HUES48 (cell line): ENCODE measurements at regions not wholly inside any gene's neighbourhood (a gene's known extent, or its start where the extent isn't known, plus 50 kb on each side); places are given as distances from the start of the nearest gene placed in this dataset.

Experiments used
- H3K27ac ChIP-seq: one replicate; pipeline ENCODE4 v1.7.0; 2013; ENCODE audit warnings: low read depth, low read length, inconsistent platforms
- H3K27me3 ChIP-seq: 2 replicates; pipeline ENCODE4 v1.6.1; 2013; ENCODE audit warnings: mild to moderate bottlenecking, low read length; ENCODE audit not compliant: control insufficient read depth, insufficient read depth
- H3K36me3 ChIP-seq: 2 replicates; pipeline ENCODE4 v1.6.1; 2013; ENCODE audit warnings: low read length; ENCODE audit not compliant: control insufficient read depth, insufficient read depth
- H3K4me1 ChIP-seq: 2 replicates; pipeline ENCODE4 v1.6.1; 2013; ENCODE audit warnings: mild to moderate bottlenecking, low read length; ENCODE audit not compliant: control insufficient read depth, insufficient read depth
- H3K4me3 ChIP-seq: 2 replicates; pipeline ENCODE4 v1.5.1; 2013; ENCODE audit warnings: mild to moderate bottlenecking, low read depth, low read length
- H3K9ac ChIP-seq: 2 replicates; pipeline ENCODE4 v1.6.1; 2013; ENCODE audit warnings: mild to moderate bottlenecking, low read depth, low read length, moderate library complexity
- H3K9me3 ChIP-seq: 2 replicates; pipeline ENCODE4 v1.6.1; 2013; ENCODE audit warnings: low read length; ENCODE audit not compliant: control insufficient read depth, insufficient read depth

DNA sequence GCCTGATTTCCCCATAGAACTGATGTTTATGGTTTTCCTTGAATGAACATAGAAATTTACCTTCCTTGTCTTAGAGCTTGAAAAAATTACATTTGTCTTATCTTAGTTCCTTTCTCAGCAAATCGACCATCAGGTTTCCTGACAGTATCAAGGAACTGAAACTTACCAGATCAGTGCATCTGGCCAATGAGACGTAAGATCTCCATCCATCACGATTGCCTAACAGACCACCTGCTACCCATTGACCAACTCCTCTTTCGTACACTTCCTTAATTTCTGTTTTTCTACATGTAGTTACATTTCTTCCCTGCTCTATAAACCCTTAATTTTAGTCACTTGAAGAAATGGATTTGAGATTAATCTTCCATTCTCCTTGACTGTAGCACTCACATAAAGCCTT lies 57.4 kb upstream of the TMPRSS15 start:
- no peak overlapping the region for H3K27ac ChIP-seq
- no peaks in the 10 kb centered on the region for H3K27me3 ChIP-seq
- no peaks in the 10 kb centered on the region for H3K36me3 ChIP-seq
- peaks cover 29% of the 10 kb centered on the region for H3K4me1 ChIP-seq
- H3K9me3 ChIP-seq: no peaks in the 10 kb centered on the region
- H3K9ac ChIP-seq: no peak overlapping the region
- no peak overlapping the region for H3K4me3 ChIP-seq

DNA sequence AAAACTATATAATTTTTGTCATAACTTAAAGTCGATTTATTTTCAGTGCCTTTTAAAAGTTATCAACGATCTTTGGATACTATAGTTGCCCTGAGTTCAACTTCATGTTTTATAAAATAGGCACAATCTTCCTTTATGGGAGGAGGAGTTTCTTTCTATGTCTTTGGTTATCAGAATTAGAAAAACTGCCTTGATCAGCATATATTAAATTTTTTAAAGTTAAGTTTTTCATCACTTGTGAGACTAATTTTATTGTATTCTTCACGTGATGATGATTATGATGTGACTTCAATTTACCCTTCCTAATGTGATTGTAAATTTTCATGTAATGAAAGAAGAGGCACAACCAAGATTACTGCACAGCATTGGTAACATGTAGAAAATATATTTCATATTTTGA lies 58.2 kb upstream of the TMPRSS15 start:
- Histone ChIP-seq H3K27me3 (no peaks in the 10 kb centered on the region), H3K4me1 (peaks cover 29% of the 10 kb centered on the region), H3K36me3 (no peaks in the 10 kb centered on the region), H3K9me3 (no peaks in the 10 kb centered on the region), H3K9ac (no peak overlapping the region), H3K4me3 (no peak overlapping the region), H3K27ac (no peak overlapping the region)

DNA sequence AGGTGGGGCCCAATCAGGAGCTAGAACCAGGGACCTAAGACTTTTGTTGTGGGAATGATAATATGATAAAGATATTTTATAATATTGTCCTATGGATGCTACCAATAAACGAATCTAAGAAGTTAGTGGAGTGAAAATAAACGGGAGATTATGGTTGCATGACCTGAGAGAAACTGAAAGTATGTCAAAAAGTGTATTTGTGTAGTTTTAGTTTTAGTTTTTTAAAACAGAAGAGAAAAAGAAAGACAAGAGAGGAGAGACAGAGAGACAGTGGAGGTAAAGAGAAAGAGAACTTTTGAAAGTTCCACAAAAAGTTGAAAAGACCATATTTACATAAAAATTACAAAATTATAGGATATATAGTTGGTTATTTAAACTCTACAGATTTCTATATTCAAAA lies 64.1 kb upstream of the TMPRSS15 start:
- H3K36me3 ChIP-seq: no peaks in the 10 kb centered on the region
- no peak overlapping the region for H3K9ac ChIP-seq
- H3K27me3 ChIP-seq: no peaks in the 10 kb centered on the region
- H3K4me1 ChIP-seq: peaks cover 12% of the 10 kb centered on the region
- H3K4me3 ChIP-seq: no peak overlapping the region
- H3K9me3 ChIP-seq: no peaks in the 10 kb centered on the region
- no peak overlapping the region for H3K27ac ChIP-seq

DNA sequence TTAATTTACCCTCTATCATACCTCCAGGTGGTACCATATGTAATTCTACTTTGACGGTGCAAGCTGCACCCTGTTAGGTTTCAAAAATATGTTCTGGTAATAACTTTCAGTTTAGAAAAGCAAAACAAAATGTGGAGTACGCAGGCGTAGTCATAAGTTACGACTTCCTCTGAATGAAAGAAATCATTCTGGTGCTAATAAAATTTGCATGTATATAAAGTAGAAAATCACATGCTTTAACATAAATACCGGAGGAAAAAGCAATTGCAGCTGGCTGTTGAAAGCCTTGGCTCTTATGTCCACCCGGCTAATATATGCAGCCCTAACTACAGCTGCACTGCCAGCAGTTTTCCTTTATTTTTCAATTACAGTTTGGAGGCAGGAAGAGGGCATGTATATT lies 65.2 kb upstream of the TMPRSS15 start:
- peaks cover 6% of the 10 kb centered on the region; the same call in 1 of the 2 replicates for H3K4me1 ChIP-seq
- no peaks in the 10 kb centered on the region for H3K9me3 ChIP-seq
- H3K27ac ChIP-seq: no peak overlapping the region
- no peaks in the 10 kb centered on the region for H3K27me3 ChIP-seq
- H3K9ac ChIP-seq: no peak overlapping the region
- H3K4me3 ChIP-seq: no peak overlapping the region
- H3K36me3 ChIP-seq: no peaks in the 10 kb centered on the region

DNA sequence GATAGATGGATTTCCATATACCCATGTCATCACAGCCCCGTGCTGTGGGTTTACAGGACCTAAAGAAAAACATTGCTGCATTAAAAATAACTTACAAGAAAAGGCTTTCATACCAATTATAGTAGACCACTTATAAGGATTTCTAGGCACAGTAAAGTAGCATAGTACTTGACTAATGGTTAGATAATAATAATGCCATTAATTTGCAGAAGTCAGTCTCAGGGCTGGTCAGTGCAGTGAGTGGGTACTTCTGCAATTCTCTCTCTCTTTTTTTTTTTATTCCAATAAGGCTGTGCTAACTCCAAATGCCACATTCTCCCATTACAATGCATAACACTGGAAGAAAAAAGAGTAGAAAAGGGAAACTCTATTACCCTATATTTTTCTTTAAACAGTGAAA lies 73.1 kb upstream of the TMPRSS15 start:
- Histone ChIP-seq H3K9me3 (no peaks in the 10 kb centered on the region), H3K27ac (no peak overlapping the region), H3K4me1 (peaks cover 5% of the 10 kb centered on the region; the same call in 1 of the 2 replicates), H3K9ac (no peak overlapping the region), H3K36me3 (no peaks in the 10 kb centered on the region), H3K27me3 (no peaks in the 10 kb centered on the region), H3K4me3 (no peak overlapping the region)

DNA sequence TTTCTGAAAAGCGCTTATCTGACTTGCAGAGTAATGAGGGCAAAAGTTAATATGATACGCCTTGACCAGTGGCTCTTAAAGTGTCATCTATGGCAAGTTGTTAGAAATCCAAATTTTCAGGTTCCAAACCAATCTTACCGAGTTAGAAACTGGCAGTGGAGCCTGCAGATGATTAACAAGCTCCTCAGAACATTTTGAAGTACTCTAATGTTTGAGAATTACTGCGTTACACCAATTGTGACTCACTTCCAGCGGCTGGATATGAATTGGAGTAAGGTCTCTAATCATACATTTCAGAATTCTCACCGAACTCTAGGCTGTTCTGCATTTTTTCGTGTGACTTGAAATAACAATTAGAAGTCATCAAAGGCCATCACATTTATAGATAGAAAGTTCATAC lies 73.5 kb upstream of the TMPRSS15 start:
- Histone ChIP-seq H3K36me3 (no peaks in the 10 kb centered on the region), H3K27ac (no peak overlapping the region), H3K4me1 (peaks cover 5% of the 10 kb centered on the region; the same call in 1 of the 2 replicates), H3K9ac (no peak overlapping the region), H3K4me3 (no peak overlapping the region), H3K9me3 (no peaks in the 10 kb centered on the region), H3K27me3 (no peaks in the 10 kb centered on the region)

DNA sequence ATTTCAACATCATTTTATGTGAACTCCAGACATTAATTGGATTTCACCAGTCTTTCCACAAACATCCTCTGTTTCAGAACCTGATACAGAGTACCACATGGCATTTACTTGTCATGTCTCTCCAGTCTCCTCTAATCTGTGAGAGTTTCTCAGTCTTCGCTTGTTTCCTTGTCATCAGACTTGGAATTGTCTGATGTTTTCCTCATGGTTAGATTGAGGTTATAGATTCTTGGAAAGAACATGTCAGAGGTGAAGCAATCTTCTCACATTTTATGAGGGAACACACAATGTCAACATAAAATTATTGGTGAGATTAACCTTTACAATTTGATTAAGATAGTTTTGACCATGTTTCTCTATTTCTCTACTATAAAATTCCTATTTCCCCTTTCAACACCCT lies 74.9 kb upstream of the TMPRSS15 start:
- Histone ChIP-seq H3K4me1 (peaks cover 5% of the 10 kb centered on the region; the same call in 1 of the 2 replicates), H3K4me3 (no peak overlapping the region), H3K27ac (no peak overlapping the region), H3K9ac (no peak overlapping the region), H3K27me3 (no peaks in the 10 kb centered on the region), H3K36me3 (no peaks in the 10 kb centered on the region), H3K9me3 (no peaks in the 10 kb centered on the region)

DNA sequence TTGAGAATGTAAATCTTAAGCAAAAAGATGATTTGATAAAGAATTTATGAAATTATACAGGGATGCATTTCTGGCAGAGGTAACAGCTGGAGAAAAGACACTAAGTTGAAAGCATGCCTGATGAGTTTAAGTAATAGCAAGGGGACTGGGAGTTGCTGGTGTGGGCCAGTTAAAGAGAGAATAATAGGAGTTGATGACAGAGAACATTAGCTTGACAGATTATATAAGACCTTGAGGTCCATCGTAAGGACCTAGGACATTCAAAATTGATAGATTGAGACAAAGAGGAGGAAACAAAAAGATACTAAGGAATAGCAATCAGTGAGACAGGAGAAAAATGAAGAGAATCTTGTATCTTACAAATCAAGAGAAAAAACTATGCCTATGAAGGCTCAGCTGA lies 84.7 kb upstream of the TMPRSS15 start:
- H3K9me3 ChIP-seq: no peaks in the 10 kb centered on the region
- H3K27me3 ChIP-seq: no peaks in the 10 kb centered on the region
- no peak overlapping the region for H3K4me3 ChIP-seq
- no peak overlapping the region for H3K27ac ChIP-seq
- no peaks in the 10 kb centered on the region for H3K4me1 ChIP-seq
- H3K9ac ChIP-seq: no peak overlapping the region
- H3K36me3 ChIP-seq: no peaks in the 10 kb centered on the region

DNA sequence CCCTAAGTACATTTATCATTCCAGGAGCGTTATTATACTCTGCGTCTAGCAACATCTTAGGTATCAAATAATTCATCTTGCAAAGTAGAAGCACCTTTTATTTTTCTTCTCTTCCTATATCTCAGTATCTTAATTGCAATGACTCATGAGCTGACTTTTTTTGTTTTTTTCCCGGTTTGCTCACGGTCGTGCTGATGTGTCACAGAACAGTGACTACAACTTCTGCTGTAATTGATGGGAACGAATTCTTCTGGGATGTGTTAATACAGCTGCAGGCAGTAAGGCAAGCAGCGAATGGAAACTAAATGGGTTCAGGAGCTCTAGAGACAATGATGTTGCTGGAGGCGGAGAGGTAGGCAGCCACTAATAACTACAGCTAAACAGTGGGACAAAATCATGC lies 89.8 kb upstream of the TMPRSS15 start:
- no peaks in the 10 kb centered on the region for H3K9me3 ChIP-seq
- no peak overlapping the region for H3K4me3 ChIP-seq
- H3K9ac ChIP-seq: no peak overlapping the region
- no peak overlapping the region for H3K27ac ChIP-seq
- H3K4me1 ChIP-seq: peaks cover 9% of the 10 kb centered on the region
- no peaks in the 10 kb centered on the region for H3K27me3 ChIP-seq
- no peaks in the 10 kb centered on the region for H3K36me3 ChIP-seq

DNA sequence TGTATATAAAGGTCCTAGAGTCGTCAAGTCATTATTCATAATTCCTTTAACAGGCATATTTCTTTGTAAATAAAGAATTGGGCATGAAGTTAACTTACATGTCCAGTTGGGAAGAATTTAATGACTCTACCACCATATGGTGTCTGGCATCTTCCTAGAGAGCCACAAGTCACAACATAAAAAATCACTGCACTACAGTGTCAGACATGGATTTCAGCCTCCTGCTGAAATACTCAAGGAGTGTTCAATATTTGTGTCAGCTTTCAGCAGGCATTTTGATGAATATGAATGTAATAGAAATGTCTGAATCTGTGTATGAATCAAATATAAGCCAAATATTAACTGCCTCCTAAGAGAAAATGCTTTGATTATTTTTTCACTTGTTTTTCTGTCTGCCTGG lies 91.9 kb upstream of the TMPRSS15 start:
- Histone ChIP-seq H3K27ac (no peak overlapping the region), H3K9ac (no peak overlapping the region), H3K4me3 (no peak overlapping the region), H3K4me1 (peaks cover 9% of the 10 kb centered on the region), H3K27me3 (no peaks in the 10 kb centered on the region), H3K36me3 (no peaks in the 10 kb centered on the region), H3K9me3 (no peaks in the 10 kb centered on the region)

DNA sequence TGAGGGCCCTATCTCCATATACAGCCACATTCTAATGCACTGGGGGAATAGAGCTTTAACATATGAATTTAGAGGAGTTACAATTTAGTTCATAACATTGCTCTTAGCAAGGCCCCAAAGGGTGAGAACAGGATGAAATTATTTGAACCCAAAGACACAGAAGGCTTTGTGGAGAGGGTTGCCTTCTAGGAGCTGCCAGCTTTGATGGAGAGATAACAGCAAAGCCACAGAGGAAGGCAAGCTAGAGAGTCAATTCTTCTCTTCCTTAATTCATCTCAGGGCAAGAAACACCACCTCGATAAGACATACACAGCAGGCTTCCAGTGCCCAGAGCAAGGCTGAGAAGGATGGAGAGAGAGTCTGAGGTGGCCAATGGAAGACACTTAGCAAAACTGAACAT lies 94.8 kb upstream of the TMPRSS15 start:
- Histone ChIP-seq H3K9me3 (no peaks in the 10 kb centered on the region), H3K27ac (no peak overlapping the region), H3K4me1 (peaks cover 9% of the 10 kb centered on the region), H3K27me3 (no peaks in the 10 kb centered on the region), H3K9ac (no peak overlapping the region), H3K4me3 (no peak overlapping the region), H3K36me3 (no peaks in the 10 kb centered on the region)
